Hepatocyte (in vitro differentiated cells): ENCODE measurements at regions not wholly inside any gene's neighbourhood (a gene's known extent, or its start where the extent isn't known, plus 50 kb on each side); places are given as distances from the start of the nearest gene placed in this dataset.

Experiments used
- CTCF ChIP-seq: fragments of 200-600 bp; sonication (generic); IDR thresholded peaks from 2 replicates; pipeline ENCODE4 v1.5.1; 2016; ENCODE audit warnings: antibody characterized with exemption, mild to moderate bottlenecking; ENCODE audit not compliant: poor library complexity
- EZH2 ChIP-seq: fragments of 200-600 bp; sonication (generic); IDR thresholded peaks from 2 replicates; pipeline ENCODE4 v1.6.1; 2016; ENCODE audit warnings: antibody characterized with exemption, mild to moderate bottlenecking, borderline replicate concordance

DNA sequence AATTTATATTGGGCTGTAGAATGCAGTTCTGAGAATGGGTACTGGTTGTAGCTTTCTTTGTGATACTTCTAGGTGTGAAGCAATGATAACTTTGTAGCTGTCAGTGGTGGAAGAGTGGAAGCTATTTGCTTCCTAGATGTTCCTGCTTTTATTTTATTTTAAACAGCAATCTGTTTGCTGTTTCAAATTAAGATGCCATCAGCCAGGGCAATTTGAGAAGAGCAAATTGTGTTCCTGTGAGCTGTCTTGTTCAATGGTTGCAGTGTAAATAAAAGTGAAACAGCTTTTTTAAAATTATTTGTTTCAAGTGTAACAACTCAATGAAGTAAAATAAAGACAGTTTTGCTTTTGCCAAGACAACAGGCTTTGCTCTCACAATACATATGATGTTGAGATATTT lies 150.8 kb upstream of the TMEM229A start:
- TF ChIP-seq EZH2, result no peak
- TF ChIP-seq CTCF, result no peak
